Activated CD8-positive, alpha-beta T cell treated with anti-CD3 and anti-CD28 coated beads for 36 hours (primary cell): ENCODE measurements at regions not wholly inside any gene's neighbourhood (a gene's known extent, or its start where the extent isn't known, plus 50 kb on each side); places are given as distances from the start of the nearest gene placed in this dataset.

Experiments used
- ATAC-seq: fragments of 200-7000 bp; cut with Tn5 transposase; one replicate; pipeline ENCODE4 v1.10.0; 2021; ENCODE audit warnings: mild to moderate bottlenecking, moderate library complexity
- CTCF ChIA-PET: fragments of 350-600 bp; sonication (Branson Sonifier 250); formaldehyde crosslinking; loops from one replicate; lab custom pipeline; 2021; ENCODE audit warnings: antibody characterized with exemption; lab: Charles Lee
- POLR2A ChIA-PET: fragments of 350-600 bp; sonication (Branson Sonifier 250); formaldehyde crosslinking; loops from one replicate; lab custom pipeline; 2021; ENCODE audit warnings: antibody characterized with exemption; lab: Charles Lee
- DNase-seq: peaks from one replicate; pipeline ENCODE4 v3.0.0-alpha.2; 2020
- H3K27ac Mint-ChIP-seq: one replicate; pipeline ENCODE4 v1.8.0; 2021; ENCODE audit warnings: mild to moderate bottlenecking, mixed read lengths
- H3K27me3 Mint-ChIP-seq: one replicate; pipeline ENCODE4 v1.8.0; 2021; ENCODE audit warnings: mixed read lengths
- H3K36me3 Mint-ChIP-seq: one replicate; pipeline ENCODE4 v1.8.0; 2021; ENCODE audit warnings: low read depth, mixed read lengths
- H3K4me1 Mint-ChIP-seq: one replicate; pipeline ENCODE4 v1.8.0; 2021; ENCODE audit warnings: low read depth, mixed read lengths
- H3K4me3 Mint-ChIP-seq: one replicate; pipeline ENCODE4 v1.8.0; 2021; ENCODE audit warnings: mild to moderate bottlenecking, moderate library complexity, mixed read lengths
- H3K9me3 Mint-ChIP-seq: one replicate; pipeline ENCODE4 v1.8.0; 2021; ENCODE audit warnings: mixed read lengths
- CTCF ChIP-seq: fragments of 200-600 bp; IDR thresholded peaks from one replicate; pipeline ENCODE4 v1.8.0; 2022; ENCODE audit warnings: antibody characterized with exemption, mild to moderate bottlenecking
- intact Hi-C: fragments of 100-400 bp; cut with micrococcal nuclease; formaldehyde crosslinking; loops from one replicate; pipeline ENCODE4 v1.10.0; 2022

DNA sequence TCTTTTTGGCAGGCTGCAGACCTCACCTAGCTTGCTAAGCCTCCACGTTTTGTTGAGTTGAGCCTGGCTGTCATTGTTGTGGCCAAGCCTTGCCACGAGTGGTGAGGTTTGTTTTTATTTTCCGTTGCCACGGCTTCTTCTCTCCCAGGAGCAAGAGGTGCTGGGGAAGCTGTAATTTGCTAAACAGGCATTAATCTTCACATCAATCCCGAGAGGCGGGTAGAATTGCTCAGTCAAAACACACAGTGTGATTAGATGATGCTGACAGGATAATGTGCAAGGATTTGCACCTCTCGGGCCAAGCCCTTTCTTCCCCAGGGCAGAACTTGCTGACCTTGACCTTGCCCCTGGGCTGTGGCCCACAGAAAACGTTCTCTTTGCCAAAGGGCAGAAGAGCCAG, 72.2 kb upstream of the ATP6AP2 start:
- Mint-ChIP-seq H3K4me1 (no peaks in the 10 kb centered on the region), H3K36me3 (no peaks in the 10 kb centered on the region), H3K27me3 (no peaks in the 10 kb centered on the region), H3K4me3 (no peak overlapping the region), H3K27ac (no peak overlapping the region), H3K9me3 (no peaks in the 10 kb centered on the region)
- ChIA-PET CTCF (no interaction called here), POLR2A (no interaction called here)
- intact Hi-C loops = no loop called here
- no peak for TF ChIP-seq CTCF
- ATAC-seq (no peak), DNase-seq (no peak)

- Mint-ChIP-seq H3K36me3 (no peaks in the 10 kb centered on the region), H3K4me3 (no peak overlapping the region), H3K27me3 (no peaks in the 10 kb centered on the region), H3K9me3 (no peaks in the 10 kb centered on the region), H3K4me1 (no peaks in the 10 kb centered on the region), H3K27ac (no peak overlapping the region)
- DNase-seq = no peak
- ATAC-seq = no peak
- intact Hi-C loops = no loop called here
- CTCF ChIA-PET = no interaction called here
- POLR2A ChIA-PET = no interaction called here
- no peak for TF ChIP-seq CTCF
Measured at GRCh38 chrX:40506201-40506985, 74.4 kb upstream of the ATP6AP2 start.

- intact Hi-C loops = no loop called here
- CTCF ChIA-PET = no interaction called here
- no peak overlapping the region for H3K4me3 Mint-ChIP-seq
- no peak overlapping the region for H3K27ac Mint-ChIP-seq
- TF ChIP-seq CTCF = no peak
- H3K4me1 Mint-ChIP-seq = no peaks in the 10 kb centered on the region
- no peaks in the 10 kb centered on the region for H3K27me3 Mint-ChIP-seq
- POLR2A ChIA-PET = no interaction called here
- no peak for DNase-seq
- no peak for ATAC-seq
- H3K36me3 Mint-ChIP-seq = no peaks in the 10 kb centered on the region
- H3K9me3 Mint-ChIP-seq = no peaks in the 10 kb centered on the region
Measured at GRCh38 chrX:40504801-40505605, 75.8 kb upstream of the ATP6AP2 start.

- Mint-ChIP-seq H3K36me3 (no peaks in the 10 kb centered on the region), H3K27me3 (no peaks in the 10 kb centered on the region), H3K4me3 (no peak overlapping the region), H3K4me1 (no peaks in the 10 kb centered on the region), H3K27ac (no peak overlapping the region), H3K9me3 (no peaks in the 10 kb centered on the region)
- ATAC-seq (no peak), DNase-seq (no peak)
- ChIA-PET CTCF (no interaction called here), POLR2A (no interaction called here)
- intact Hi-C loops = no loop called here
- TF ChIP-seq CTCF = no peak
Measured at GRCh38 chrX:40503094-40503493, 77.7 kb upstream of the ATP6AP2 start.

GRCh38 chrX:40502688-40503087, 78.1 kb upstream of the ATP6AP2 start:
- no peak for DNase-seq
- Mint-ChIP-seq H3K27ac (no peak overlapping the region), H3K9me3 (no peaks in the 10 kb centered on the region), H3K27me3 (no peaks in the 10 kb centered on the region), H3K4me1 (no peaks in the 10 kb centered on the region), H3K36me3 (no peaks in the 10 kb centered on the region), H3K4me3 (no peak overlapping the region)
- CTCF ChIA-PET = no interaction called here
- POLR2A ChIA-PET = no interaction called here
- intact Hi-C loops = no loop called here
- no peak for ATAC-seq
- no peak for TF ChIP-seq CTCF
